ENCODE measurements at regions not wholly inside any gene's neighbourhood (a gene's known extent, or its start where the extent isn't known, plus 50 kb on each side); places are given as distances from the start of the nearest gene placed in this dataset.
A peak's percentile ranks its signal among the peaks of the same experiment; 100 is the strongest.

GRCh38 chr6:90403489-90404381 is 107.1 kb upstream of the BACH2 start:
- Histone ChIP-seq H3K4me1 (replicated peaks; ENCODE audit: insufficient read depth) (peaks cover 32% of the 10 kb centered on the region), H3K4me2 (peak overlapping the region; percentile 57), H3K27ac (peak overlapping the region; percentile 14; the same call in 1 of the 2 replicates), H3F3A (ENCODE audit: insufficient read depth, low read depth) (peaks cover 5% of the 10 kb centered on the region; the same call in 1 of the 2 replicates), H4K20me1 (ENCODE audit: insufficient read depth) (no peaks in the 10 kb centered on the region), H3K27me3 (ENCODE audit: insufficient read depth, low read depth) (no peaks in the 10 kb centered on the region), H3K9me3 (ENCODE audit: insufficient read depth, low read depth) (no peaks in the 10 kb centered on the region), H2AFZ (no peak overlapping the region), H3K36me3 (ENCODE audit: low read depth) (no peaks in the 10 kb centered on the region), H3K9me2 (ENCODE audit: insufficient read depth) (no peaks in the 10 kb centered on the region), H3K79me2 (ENCODE audit: low read depth) (no peaks in the 10 kb centered on the region), H3K4me3 (no peak overlapping the region)
- POLR2A ChIA-PET (ENCODE audit: unreplicated experiment) = interaction anchor here (0.8 kb wide), 1 partner anchor 175 kb away, joined by 4 read pairs; no protein-coding TSS in a partner anchor
- DNase-seq = peak; percentile 50 to 78
- intact Hi-C loops (cut with micrococcal nuclease; ENCODE audit: unreplicated experiment) = loop anchor here (10.0 kb wide), 1 partner anchor 579 kb away; the partner anchor contains the start of gene CASP8AP2
- BruUV-seq (replicated peaks) = no TSS peak
- CTCF ChIA-PET = interaction anchor here (0.6 to 0.8 kb wide), 2 partner anchors 11 to 75 kb away, joined by 3 to 4 read pairs; no protein-coding TSS in a partner anchor
- no peak for TF ChIP-seq EZH2 (IDR thresholded peaks at IDR 0.05; ENCODE audit: low read depth)
- TF ChIP-seq, protein P1, sequence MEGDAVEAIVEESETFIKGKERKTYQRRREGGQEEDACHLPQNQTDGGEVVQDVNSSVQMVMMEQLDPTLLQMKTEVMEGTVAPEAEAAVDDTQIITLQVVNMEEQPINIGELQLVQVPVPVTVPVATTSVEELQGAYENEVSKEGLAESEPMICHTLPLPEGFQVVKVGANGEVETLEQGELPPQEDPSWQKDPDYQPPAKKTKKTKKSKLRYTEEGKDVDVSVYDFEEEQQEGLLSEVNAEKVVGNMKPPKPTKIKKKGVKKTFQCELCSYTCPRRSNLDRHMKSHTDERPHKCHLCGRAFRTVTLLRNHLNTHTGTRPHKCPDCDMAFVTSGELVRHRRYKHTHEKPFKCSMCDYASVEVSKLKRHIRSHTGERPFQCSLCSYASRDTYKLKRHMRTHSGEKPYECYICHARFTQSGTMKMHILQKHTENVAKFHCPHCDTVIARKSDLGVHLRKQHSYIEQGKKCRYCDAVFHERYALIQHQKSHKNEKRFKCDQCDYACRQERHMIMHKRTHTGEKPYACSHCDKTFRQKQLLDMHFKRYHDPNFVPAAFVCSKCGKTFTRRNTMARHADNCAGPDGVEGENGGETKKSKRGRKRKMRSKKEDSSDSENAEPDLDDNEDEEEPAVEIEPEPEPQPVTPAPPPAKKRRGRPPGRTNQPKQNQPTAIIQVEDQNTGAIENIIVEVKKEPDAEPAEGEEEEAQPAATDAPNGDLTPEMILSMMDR (conservative IDR thresholded peaks at IDR 0.05) = no peak

DNA sequence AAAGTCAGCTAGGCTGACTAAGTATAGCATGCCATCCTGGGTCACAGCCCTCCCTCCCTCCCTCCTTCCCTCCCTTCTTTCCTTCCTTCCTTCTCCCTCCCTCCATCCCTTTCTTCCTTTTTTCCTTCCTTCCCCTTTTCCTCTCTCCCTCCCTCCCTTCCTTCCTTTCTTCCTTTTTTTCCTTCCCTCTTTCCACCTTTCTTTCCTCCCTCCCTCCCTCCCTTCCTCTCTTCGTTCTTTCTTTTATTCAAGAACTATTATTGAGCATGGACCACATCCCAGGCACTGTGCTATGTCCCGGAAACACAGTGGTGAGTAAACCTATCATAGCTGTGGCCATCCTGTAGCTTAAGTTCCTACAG is 106.2 kb upstream of the BACH2 start:
- ChIA-PET CTCF (no interaction called here), POLR2A (ENCODE audit: unreplicated experiment) (no interaction called here)
- Histone ChIP-seq H2AFZ (no peak overlapping the region), H3K4me2 (no peak overlapping the region), H3K9me3 (ENCODE audit: insufficient read depth, low read depth) (no peaks in the 10 kb centered on the region), H3K4me1 (replicated peaks; ENCODE audit: insufficient read depth) (peaks cover 41% of the 10 kb centered on the region), H3K9me2 (ENCODE audit: insufficient read depth) (no peaks in the 10 kb centered on the region), H3K79me2 (ENCODE audit: low read depth) (no peaks in the 10 kb centered on the region), H3K36me3 (ENCODE audit: low read depth) (no peaks in the 10 kb centered on the region), H3K27ac (no peak overlapping the region), H3F3A (ENCODE audit: insufficient read depth, low read depth) (peaks cover 5% of the 10 kb centered on the region; the same call in 1 of the 2 replicates), H4K20me1 (ENCODE audit: insufficient read depth) (no peaks in the 10 kb centered on the region), H3K27me3 (ENCODE audit: insufficient read depth, low read depth) (no peaks in the 10 kb centered on the region), H3K4me3 (no peak overlapping the region)
- TF ChIP-seq, protein P1 (conservative IDR thresholded peaks at IDR 0.05) = no peak
- no peak for TF ChIP-seq EZH2 (IDR thresholded peaks at IDR 0.05; ENCODE audit: low read depth)
- no TSS peak for BruUV-seq (replicated peaks)
- intact Hi-C loops (cut with micrococcal nuclease; ENCODE audit: unreplicated experiment) = loop anchor here (10.0 kb wide), 1 partner anchor 578 kb away; the partner anchor contains the start of gene CASP8AP2
- no peak for DNase-seq

DNA sequence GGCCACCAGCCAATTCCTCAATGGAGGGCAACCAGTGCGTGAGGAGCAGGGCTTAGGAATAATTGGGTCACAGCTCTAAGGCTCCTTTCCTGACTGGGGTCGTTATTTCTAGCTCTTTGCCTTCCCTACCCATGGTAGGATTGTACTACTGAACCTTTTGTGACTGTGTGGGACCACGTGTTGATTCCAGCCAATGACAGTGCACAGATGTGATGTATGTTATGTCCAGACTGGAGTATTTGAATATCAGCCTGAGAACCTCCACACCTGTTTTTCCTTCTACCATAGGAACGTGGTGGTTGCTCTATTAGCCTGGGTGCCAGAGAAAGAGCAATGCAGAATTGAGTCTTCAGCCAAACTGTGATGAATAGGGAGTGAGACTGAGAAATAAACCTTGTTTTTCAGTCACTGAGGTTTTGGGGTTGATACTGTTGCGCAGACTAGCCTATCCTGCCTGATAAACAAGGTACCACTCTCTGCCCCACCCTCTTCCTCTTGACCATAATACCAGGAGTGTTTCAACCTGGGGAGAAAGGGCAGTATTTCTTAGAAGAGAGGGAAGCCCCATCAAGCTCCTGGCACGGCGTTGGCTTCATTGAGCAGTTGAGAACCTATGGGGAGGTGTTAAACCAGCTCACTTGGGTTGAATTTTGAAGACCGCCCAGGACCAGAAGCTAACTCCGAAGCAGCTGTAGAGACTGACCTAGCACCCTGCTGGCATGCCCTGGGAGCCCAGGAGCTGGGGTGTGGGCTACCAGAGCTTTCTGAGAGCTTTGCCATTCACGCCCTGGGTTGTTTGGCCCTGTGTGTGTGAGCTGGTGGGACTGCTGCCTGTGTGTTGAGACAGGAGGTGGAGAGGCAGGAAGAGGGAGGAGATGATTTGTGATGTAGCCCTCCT is 105.5 kb upstream of the BACH2 start:
- no peak for DNase-seq
- H3K4me2 ChIP-seq = no peak overlapping the region
- intact Hi-C loops (cut with micrococcal nuclease; ENCODE audit: unreplicated experiment) = loop anchor here (10.0 kb wide), 1 partner anchor 577 kb away; the partner anchor contains the start of gene CASP8AP2
- no peaks in the 10 kb centered on the region for H3K79me2 ChIP-seq (ENCODE audit: low read depth)
- H3K9me3 ChIP-seq (ENCODE audit: insufficient read depth, low read depth) = no peaks in the 10 kb centered on the region
- no peaks in the 10 kb centered on the region for H3K9me2 ChIP-seq (ENCODE audit: insufficient read depth)
- no peaks in the 10 kb centered on the region for H4K20me1 ChIP-seq (ENCODE audit: insufficient read depth)
- H3K27me3 ChIP-seq (ENCODE audit: insufficient read depth, low read depth) = no peaks in the 10 kb centered on the region
- H3K36me3 ChIP-seq (ENCODE audit: low read depth) = no peaks in the 10 kb centered on the region
- H3F3A ChIP-seq (ENCODE audit: insufficient read depth, low read depth) = peaks cover 5% of the 10 kb centered on the region; the same call in 1 of the 2 replicates
- H3K27ac ChIP-seq = no peak overlapping the region
- TF ChIP-seq, protein P1 (conservative IDR thresholded peaks at IDR 0.05) = no peak
- TF ChIP-seq EZH2 (IDR thresholded peaks at IDR 0.05; ENCODE audit: low read depth) = no peak
- no peak overlapping the region for H3K4me3 ChIP-seq
- no peak overlapping the region for H2AFZ ChIP-seq
- BruUV-seq (replicated peaks) = no TSS peak
- H3K4me1 ChIP-seq (replicated peaks; ENCODE audit: insufficient read depth) = peaks cover 47% of the 10 kb centered on the region
- ChIA-PET POLR2A (ENCODE audit: unreplicated experiment) (no interaction called here), CTCF (no interaction called here)

Measured in PC-9 (cell line).